DMS 273 (cell line): ENCODE measurements at regions not wholly inside any gene's neighbourhood (a gene's known extent, or its start where the extent isn't known, plus 50 kb on each side); places are given as distances from the start of the nearest gene placed in this dataset.
"Not testable (repeated sequence)": the region's sequence is repeated elsewhere in the genome, so short reads cannot be mapped to it uniquely, and the experiment has no call there.

Experiments used
- DNase-seq: peaks from one replicate; lab custom pipeline; 2025; ENCODE audit not compliant: unreplicated experiment; lab: John Stamatoyannopoulos, UW

GRCh38 chr9:129561594-129562281, 59.2 kb downstream of the C9orf50 start:
- no peak for DNase-seq

GRCh38 chr9:129560881-129561306, 60.0 kb downstream of the C9orf50 start:
- no peak for DNase-seq

- DNase-seq: no peak
Measured at GRCh38 chr9:129559506-129559881, 61.4 kb downstream of the C9orf50 start.

- DNase-seq: peak; percentile 48
Measured at GRCh38 chr9:129558551-129559505, 62.1 kb downstream of the C9orf50 start.

DNA sequence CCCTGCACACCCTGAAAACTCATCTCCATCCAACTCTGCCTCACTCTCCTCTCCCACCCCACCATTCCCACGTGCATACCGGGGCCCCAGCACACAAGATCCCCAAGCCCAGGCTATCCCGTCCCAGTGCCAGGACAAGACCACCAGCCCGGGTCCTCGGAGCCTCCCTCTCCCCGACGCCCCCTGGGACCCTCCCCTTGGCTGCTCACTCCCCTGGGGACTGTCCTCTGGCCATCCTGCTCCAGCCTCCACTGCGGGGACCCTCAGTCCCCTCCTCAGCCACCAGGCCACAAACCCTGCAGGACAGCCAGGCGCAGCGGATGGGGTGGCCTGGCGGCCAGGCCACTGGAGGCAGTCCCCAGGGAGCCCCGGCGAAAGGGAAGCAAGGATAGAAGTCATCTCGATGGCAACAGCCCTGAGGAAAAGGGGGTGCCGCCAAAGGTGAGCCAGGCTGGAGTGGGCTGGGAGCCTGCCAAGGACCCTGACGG, 62.8 kb downstream of the C9orf50 start:
- DNase-seq: no peak

DNA sequence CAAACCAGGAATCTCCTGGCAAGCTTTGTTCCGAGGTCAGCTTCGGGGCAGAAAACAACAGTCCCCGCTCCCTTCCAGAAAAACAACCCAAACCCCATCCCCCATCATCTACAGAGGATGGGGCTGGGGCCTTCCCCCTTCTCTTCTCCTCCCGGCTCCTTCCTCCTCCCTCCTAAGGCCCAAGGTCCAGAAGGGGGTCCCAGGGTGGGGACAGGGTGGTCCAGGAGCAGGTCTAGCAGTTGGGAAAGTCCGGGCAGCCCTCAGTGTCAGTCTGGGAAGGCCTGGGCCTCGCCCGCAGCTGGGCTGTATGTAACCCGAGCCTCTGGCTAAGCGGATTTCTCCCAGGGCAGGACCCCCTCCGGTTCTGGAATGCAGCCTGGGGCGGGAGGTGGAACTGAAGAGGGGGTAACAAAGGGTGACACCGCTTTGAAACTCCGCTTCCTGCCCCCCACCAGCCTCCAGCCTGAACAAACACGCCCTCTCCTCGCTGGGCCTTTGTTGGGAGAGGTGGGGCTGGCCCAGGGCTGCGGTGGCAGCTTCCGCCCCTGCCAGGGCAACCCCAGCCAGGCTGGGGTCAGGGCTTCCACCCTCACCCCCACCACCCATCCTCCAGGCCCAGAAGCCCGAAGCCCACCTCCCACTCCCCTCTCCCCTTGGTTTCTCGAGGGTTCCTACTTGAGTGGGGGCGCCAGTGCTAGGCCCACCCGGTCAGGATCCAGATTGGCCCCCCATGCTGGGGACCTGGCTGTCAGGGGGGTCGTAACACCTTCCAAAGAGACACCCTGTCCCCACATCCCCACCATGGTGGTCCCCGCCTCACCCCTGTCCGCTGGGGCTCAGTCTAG, 63.5 kb downstream of the C9orf50 start:
- DNase-seq: peak; percentile 61

DNA sequence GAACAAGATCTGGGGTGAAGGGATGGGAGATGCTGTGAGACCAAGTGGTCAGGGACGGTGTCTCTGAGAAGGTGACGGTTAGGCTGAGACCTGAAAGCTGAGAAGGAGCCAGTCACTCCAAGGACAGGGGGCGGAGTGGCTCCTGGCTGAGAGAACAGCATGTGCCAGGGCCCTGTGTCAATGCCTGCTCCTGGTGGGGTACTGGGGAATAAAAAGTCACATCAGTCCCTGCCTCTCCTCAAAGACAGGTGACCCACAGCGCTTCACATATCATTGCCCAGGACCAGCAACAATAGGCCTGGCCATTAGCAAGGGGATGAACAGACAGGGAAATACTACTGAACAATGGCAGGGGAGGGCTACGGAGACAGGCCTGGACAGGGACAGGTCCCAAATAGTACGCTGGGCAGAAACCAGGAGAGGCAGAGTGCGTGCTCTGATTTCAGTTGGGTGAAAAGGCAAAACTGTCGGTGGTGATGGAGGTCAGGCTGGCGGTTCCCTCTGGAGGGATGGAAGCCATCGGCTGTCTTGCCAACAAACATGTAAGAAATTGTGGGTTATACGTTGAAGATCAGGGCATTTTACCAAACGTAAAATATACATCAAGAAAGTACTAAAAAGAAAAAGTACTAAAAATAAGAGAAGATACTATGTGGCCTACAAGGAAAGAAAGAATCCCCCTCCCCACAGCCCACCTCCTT, 64.3 kb downstream of the C9orf50 start:
- DNase-seq: no peak

- DNase-seq: no peak
Measured at GRCh38 chr9:129555512-129556215, 65.2 kb downstream of the C9orf50 start.

- no peak for DNase-seq
Measured at GRCh38 chr9:129554649-129555048, 66.3 kb downstream of the C9orf50 start.

DNA sequence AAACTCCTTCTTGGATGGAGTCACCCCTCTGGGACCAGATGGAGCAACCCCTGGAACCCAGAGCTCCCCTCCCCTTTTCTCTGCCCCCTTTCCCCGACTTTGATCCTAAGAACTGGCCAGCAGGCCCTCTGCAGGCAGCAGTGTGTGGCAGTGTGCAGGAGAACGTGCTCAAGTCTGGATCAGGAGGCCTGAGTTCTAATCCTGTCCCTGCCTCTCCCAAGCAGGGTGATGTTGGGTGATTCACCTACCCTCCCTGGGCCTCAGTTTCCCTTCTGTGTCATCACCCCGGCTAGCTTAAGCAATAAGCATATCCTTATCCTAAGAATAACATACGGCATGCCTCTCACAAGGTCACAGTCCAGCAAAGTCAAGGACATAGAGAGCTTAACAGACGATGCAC, 67.6 kb downstream of the C9orf50 start:
- no peak for DNase-seq

DNA sequence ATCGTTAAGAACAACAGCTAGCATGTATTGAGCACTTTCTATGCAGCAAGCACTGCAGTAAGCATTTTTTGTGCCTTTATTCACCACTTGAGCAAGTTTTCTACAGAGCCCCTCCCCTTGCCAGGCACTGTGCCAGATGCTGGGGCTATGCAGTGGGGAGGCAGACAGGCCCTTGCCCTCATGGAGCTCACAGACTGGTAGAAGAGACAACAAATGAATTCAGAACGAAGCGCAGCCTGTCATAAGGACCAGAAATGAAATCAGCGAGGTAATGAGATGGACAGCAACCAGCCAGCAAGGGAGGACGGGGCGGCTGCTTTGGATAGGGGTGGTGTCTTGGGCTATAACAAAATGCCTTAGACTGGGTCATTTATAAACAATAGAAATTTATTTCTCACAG, 68.8 kb downstream of the C9orf50 start:
- DNase-seq: no peak

DNA sequence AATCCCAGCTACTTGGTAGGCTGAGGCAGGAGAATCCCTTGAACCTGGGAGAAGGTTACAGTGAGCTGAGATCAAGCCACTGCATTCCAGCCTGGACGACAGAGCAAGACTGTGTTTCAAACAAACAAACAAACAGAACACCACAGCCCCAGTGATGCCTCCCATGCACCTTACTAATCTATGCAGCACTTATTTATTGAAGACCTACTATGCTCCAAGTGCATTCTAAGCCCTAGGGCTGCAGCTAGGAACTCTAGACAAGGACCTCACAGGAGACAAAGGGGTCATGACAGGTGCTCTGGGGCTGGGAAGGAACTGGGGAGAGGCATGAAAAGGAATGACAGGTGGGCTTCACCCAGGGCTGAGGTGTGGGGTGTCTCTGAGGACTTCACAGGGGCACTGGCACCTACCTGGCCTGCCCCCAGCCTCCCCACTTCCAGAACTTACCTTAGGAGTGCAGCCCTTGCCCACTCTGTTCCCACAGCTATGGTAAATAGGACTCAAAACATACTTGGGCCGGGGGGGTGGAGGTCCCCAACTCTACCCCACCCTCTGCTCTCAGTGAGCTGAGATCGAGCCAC, 69.4 kb downstream of the C9orf50 start:
- no peak for DNase-seq

- DNase-seq: not testable (repeated sequence)
Measured at GRCh38 chr9:129550977-129551376, 69.9 kb downstream of the C9orf50 start.

DNA sequence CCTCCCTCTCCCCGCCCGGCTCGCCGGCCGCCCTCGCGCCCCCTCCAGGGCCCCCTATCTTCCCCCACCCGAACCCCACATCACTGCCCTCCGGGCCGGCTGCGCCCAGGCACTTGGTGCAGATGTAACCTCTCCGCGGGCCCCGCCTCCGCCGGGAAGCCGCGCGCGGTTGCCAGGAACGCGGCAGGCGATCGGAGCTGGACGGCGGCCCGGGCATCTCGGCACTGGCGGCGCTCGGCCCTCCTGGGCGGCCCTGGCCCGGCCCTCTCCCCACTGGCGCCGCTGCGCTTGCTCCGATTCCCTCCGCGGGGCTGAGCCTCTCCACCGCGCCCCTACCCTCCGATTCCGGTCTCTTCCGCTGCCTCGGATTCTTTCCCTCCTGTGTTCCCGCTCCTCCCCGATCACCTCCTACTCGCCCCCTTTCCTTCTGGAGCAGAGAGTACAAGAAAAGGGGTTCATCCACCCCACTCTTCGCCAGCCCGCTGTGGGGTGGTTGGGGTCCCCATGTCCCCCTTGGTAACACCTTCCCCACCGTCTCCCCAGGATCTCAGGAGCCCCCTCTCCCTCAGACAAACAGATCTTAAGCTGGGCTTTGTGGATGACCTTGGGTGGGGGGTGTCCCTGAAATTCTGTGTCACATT, 70.6 kb downstream of the C9orf50 start:
- peak; percentile 80 for DNase-seq

- no peak for DNase-seq
Measured at GRCh38 chr9:129549684-129550083, 71.2 kb downstream of the C9orf50 start.

DNA sequence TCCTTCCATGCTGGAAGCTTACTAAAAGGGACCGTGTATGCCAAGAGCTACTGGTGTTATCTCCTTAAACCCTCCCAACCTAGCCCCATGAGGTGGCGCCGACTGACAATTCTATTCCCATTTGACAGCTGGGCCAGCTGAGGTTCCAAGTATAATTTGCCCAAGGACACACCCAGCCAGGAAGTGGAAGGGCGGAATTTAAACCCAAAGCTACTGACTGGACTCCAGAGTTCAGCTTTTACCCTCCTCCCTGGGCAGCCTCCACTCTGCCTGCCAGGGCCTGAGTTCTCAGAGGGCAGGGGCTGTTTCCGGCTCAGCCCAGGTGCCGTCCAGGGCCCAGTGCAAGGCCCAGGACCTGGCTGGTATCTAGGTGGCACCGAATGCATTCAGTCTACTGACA, 71.8 kb downstream of the C9orf50 start:
- no peak for DNase-seq

DNA sequence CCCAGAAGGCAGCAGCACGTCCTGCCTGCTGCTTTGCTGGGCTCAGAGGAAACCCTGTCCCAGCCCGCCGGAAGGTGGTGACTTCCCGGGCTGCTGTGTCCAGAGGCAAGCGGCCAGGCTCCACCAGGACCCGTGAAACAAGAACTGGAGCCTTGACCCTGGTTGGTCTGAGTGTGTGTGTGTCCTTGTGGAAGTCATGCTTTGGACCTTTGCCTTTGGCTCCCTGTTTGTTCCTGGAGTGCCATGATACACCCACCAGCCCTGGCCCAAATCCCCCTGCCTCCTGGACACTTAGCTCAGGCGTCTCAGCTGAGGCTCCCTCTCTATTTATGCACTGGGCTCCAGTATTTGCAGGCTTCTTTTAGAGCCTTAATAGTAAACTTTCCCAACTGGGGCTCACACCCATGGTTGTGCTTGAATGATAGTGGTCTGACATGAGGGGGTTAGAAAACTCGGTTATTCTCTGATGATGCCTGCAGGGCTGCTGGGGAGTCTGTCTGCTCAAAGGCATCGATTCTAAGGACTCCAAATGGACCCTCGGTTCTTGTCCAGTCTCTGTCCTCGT, 72.2 kb downstream of the C9orf50 start:
- DNase-seq: no peak

- no peak for DNase-seq
Measured at GRCh38 chr9:129547869-129548570, 72.9 kb downstream of the C9orf50 start.
